ENCODE measurements at regions not wholly inside any gene's neighbourhood (a gene's known extent, or its start where the extent isn't known, plus 50 kb on each side); places are given as distances from the start of the nearest gene placed in this dataset.

DNA sequence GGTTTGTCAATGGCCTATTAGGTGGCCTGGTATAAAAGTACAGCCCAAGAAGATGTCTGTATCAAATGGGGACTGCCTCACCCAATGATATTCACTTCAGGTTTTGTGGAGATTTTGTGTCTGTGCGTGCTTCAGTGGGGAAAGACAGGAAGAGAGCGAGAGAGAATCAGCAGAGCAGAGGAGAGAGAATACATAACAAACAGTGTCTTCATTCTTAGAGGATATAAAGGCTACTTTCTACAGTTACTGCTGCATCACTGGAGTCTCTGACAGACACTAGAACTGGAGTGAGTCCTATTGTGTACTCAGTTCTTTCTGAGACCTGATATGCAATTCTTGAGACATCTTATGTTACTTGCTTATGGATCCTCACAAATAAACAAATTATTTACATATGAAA lies 115.0 kb downstream of the CASP12 start:
- Histone ChIP-seq H3K4me3 (ENCODE audit: low read length, poor library complexity, severe bottlenecking) (no peak overlapping the region), H3K36me3 (ENCODE audit: insufficient read depth, low read length) (no peaks in the 10 kb centered on the region), H3K27me3 (ENCODE audit: insufficient read depth, low read length, poor library complexity, severe bottlenecking) (no peaks in the 10 kb centered on the region), H4K20me1 (ENCODE audit: insufficient read depth, low read length, poor library complexity, severe bottlenecking) (no peaks in the 10 kb centered on the region), H3K9ac (ENCODE audit: low read depth, low read length, poor library complexity, severe bottlenecking) (no peak overlapping the region), H3K9me2 (replicated peaks; ENCODE audit: low read depth, low read length) (no peaks in the 10 kb centered on the region), H3K4me1 (ENCODE audit: insufficient read depth, low read length, poor library complexity, severe bottlenecking) (no peaks in the 10 kb centered on the region), H2AFZ (ENCODE audit: low read length) (no peak overlapping the region), H3K9me3 (ENCODE audit: insufficient read depth, low read depth, low read length) (no peaks in the 10 kb centered on the region), H3K79me2 (ENCODE audit: insufficient read depth, low read length) (no peaks in the 10 kb centered on the region), H3F3A (ENCODE audit: low read depth) (no peaks in the 10 kb centered on the region), H3K4me2 (ENCODE audit: low read depth, low read length, poor library complexity, severe bottlenecking) (no peak overlapping the region)
- no peak for TF ChIP-seq CTCF (conservative IDR thresholded peaks at IDR 0.05; ENCODE audit: low read length)
- no peak for TF ChIP-seq EZH2phosphoT487 (IDR thresholded peaks at IDR 0.05; ENCODE audit: borderline replicate concordance)

- no peaks in the 10 kb centered on the region for H3K9me2 ChIP-seq (replicated peaks; ENCODE audit: low read depth, low read length)
- H3K9me3 ChIP-seq (ENCODE audit: insufficient read depth, low read depth, low read length), result no peaks in the 10 kb centered on the region
- no peak overlapping the region for H3K4me3 ChIP-seq (ENCODE audit: low read length, poor library complexity, severe bottlenecking)
- H3K4me1 ChIP-seq (ENCODE audit: insufficient read depth, low read length, poor library complexity, severe bottlenecking), result no peaks in the 10 kb centered on the region
- H3K27me3 ChIP-seq (ENCODE audit: insufficient read depth, low read length, poor library complexity, severe bottlenecking), result no peaks in the 10 kb centered on the region
- no peak overlapping the region for H3K4me2 ChIP-seq (ENCODE audit: low read depth, low read length, poor library complexity, severe bottlenecking)
- no peaks in the 10 kb centered on the region for H3K36me3 ChIP-seq (ENCODE audit: insufficient read depth, low read length)
- no peaks in the 10 kb centered on the region for H4K20me1 ChIP-seq (ENCODE audit: insufficient read depth, low read length, poor library complexity, severe bottlenecking)
- no peaks in the 10 kb centered on the region for H3F3A ChIP-seq (ENCODE audit: low read depth)
- no peaks in the 10 kb centered on the region for H3K79me2 ChIP-seq (ENCODE audit: insufficient read depth, low read length)
- no peak overlapping the region for H3K9ac ChIP-seq (ENCODE audit: low read depth, low read length, poor library complexity, severe bottlenecking)
- TF ChIP-seq CTCF (conservative IDR thresholded peaks at IDR 0.05; ENCODE audit: low read length) (no peak), EZH2phosphoT487 (IDR thresholded peaks at IDR 0.05; ENCODE audit: borderline replicate concordance) (no peak)
- H2AFZ ChIP-seq (ENCODE audit: low read length), result no peak overlapping the region
Measured at GRCh38 chr11:104782377-104782754, 115.9 kb downstream of the CASP12 start.

DNA sequence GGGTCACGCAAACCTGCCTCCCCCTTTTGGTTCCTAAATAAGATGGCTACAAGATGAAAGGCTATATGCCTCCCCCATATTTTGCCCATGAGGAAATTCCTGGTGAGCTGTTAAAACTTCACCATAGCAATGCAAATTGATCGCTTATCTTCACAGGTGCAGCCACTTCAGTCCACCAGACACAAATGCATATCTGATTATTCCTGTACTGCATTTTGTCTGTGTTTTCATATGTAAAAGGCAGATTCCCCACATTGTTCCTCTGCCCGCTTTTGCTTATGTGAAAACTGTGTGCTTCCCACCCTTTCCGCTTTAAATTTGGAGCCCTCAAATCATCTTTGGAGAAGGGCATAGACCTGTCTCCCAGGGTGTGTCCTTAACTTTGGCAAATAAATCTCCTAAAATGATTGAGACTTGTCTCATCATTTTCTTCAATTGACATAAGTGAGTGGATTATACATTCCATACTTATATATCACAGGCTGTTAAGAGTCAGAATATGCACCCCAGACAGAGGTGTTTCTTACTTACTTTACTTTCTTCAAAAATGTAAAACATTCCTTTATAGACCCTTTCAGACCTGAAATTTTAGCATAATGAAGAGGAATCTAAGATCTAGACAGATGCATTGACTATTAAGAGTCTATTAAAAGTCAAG lies 116.4 kb downstream of the CASP12 start:
- Histone ChIP-seq H3K4me2 (ENCODE audit: low read depth, low read length, poor library complexity, severe bottlenecking) (no peak overlapping the region), H3K4me3 (ENCODE audit: low read length, poor library complexity, severe bottlenecking) (no peak overlapping the region), H3K9me3 (ENCODE audit: insufficient read depth, low read depth, low read length) (no peaks in the 10 kb centered on the region), H3K79me2 (ENCODE audit: insufficient read depth, low read length) (no peaks in the 10 kb centered on the region), H3K9ac (ENCODE audit: low read depth, low read length, poor library complexity, severe bottlenecking) (no peak overlapping the region), H2AFZ (ENCODE audit: low read length) (no peak overlapping the region), H3F3A (ENCODE audit: low read depth) (no peaks in the 10 kb centered on the region), H3K9me2 (replicated peaks; ENCODE audit: low read depth, low read length) (no peaks in the 10 kb centered on the region), H3K4me1 (ENCODE audit: insufficient read depth, low read length, poor library complexity, severe bottlenecking) (no peaks in the 10 kb centered on the region), H3K36me3 (ENCODE audit: insufficient read depth, low read length) (no peaks in the 10 kb centered on the region), H4K20me1 (ENCODE audit: insufficient read depth, low read length, poor library complexity, severe bottlenecking) (no peaks in the 10 kb centered on the region), H3K27me3 (ENCODE audit: insufficient read depth, low read length, poor library complexity, severe bottlenecking) (no peaks in the 10 kb centered on the region)
- no peak for TF ChIP-seq CTCF (conservative IDR thresholded peaks at IDR 0.05; ENCODE audit: low read length)
- TF ChIP-seq EZH2phosphoT487 (IDR thresholded peaks at IDR 0.05; ENCODE audit: borderline replicate concordance), result no peak

Data from Loucy (cell line).